NCI-H1092 (cell line): ENCODE measurements at regions not wholly inside any gene's neighbourhood (a gene's known extent, or its start where the extent isn't known, plus 50 kb on each side); places are given as distances from the start of the nearest gene placed in this dataset.
"Not testable (repeated sequence)": the region's sequence is repeated elsewhere in the genome, so short reads cannot be mapped to it uniquely, and the experiment has no call there.

Source experiments
- DNase-seq: peaks from one replicate; lab custom pipeline; 2025; lab: John Stamatoyannopoulos, UW

DNA sequence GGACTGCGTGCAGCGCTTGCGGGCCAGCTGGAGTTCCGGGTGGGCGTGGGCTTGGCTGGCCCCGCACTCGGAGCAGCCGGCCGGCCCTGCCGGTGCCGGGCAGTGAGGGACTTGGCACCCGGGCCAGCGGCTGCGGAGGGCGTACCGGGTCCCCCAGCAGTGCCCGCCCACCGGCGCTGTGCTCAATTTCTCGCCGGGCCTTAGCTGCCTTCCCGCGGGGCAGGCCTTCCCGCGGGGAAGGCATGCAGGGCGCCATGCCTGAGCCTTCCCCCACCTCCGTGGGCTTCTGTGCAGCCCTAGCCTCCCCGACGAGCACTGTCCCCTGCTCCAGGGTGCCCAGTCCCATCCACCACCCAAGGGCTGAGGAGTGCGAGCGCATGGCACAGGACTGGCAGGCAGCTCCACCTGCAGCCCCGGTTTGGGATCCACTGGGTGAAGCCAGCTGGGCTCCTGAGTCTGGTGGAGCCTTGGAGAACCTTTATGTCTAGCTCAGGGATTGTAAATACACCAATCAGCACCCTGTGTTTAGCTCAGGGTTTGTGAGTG is 975.0 kb upstream of the NRXN1 start:
- DNase-seq = not testable (repeated sequence)

DNA sequence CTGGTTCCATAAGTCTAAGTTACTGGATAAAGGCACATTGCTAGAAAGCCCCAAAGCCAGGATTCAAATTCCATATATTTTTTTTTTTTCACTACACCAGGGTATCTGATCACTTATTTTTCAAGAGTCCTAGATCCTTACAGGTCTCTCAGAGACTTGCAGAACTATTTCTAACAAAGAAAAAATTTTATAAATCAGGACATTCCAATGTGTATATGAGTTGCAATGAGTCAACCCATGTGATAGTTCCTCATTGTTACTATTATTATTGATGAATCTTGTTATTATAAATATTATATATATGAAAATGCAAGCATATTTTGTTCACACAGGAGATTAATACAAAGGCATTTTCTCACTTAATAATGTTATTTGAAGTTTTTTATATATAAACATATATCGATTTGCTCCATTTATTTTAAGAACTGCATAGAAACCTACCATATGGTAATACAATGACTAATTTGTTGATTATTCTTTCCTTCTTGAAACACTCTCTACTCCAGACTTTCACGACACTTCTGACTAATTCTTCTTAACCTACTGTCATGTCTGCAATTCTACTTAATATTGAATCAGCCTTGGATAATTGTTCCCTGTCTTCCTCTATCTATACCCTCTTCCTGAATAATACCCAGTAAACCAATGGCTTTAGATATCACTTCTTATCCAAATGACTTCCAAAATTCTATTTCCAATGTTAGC is 968.4 kb upstream of the NRXN1 start:
- no peak for DNase-seq

DNA sequence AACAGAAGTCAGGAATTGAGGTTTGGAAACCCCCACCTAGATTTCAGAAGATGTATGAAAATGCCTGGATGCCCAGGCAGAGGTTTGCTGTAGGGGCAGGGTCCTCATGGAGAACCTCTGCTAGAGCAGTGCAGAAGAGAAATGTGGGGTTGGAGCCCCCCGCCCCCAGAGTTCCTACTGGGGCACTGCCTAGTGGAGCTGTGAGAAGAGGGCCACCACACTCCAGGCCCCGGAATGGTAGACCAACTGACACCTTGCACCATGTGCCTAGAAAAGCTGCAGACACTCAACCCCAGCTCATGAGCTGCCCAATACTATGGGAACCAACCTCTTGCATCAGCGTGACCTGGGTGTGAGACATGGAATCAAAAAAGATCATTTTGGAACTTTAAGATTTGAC is 967.0 kb upstream of the NRXN1 start:
- no peak for DNase-seq

DNA sequence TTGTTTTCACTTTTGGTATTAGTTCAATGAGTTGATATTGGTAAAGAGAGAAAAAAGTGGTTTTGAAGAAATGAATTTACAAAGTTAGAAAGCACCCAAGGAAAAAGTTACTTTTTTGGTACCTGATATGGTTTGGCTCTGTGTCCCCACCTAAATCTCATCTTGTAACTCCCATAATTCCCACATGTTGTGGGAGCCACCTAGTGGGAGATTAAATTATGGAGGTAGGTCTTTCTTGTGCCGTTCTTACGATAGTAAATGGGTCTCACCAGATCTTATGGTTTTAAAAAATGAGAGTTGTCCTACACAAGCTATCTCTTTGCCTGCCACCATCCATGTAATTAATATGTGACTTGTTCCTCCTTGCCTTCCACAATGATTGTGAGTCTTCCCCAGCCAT is 965.6 kb upstream of the NRXN1 start:
- DNase-seq = no peak

DNA sequence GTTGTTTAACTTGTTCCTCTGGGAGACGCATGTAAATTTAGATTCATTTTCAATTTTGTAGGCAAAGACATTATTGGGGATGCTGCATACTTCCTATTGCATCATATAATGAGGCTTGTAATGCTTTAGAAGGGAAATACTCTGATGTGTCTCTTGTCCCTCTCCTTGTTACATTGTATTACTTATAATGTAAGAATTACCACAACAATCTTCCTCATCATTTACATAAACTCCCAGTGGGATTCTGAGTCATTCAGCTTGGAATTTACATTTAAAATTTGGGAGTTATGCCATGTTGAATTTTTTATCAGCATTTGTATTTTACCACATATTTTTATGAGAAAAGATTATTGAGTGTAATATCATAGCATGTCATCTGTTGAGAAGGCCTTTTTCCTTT is 963.4 kb upstream of the NRXN1 start:
- DNase-seq = no peak

DNA sequence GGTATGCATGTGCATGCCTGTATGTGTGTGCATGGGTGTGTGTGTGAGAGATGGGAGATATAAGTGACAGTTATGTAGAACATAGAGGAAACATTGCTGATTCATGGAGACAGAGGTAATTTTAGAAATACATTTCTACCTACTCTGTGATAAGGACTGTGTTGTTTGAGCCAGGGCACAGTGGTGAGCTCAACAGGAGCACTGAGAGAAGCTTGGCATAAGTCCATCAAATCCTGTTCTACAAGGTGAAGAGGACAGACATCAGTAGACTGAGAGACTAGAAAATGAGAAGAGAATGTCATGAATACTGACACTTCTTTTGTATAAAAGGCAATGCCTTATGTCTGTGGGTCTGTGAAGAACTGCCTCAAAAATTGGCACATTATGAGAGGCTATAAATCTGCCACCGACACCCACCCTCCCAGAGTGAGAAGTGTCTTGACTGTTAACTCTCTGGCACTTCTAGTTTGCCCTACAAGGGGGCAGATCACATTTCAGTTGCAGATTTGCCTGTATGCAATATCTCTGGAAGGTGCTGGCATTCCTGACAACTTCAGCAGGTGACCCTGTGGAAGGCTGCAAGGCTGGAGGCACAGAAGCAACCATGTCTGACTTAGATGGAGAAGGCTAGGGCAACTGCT is 962.3 kb upstream of the NRXN1 start:
- no peak for DNase-seq

DNA sequence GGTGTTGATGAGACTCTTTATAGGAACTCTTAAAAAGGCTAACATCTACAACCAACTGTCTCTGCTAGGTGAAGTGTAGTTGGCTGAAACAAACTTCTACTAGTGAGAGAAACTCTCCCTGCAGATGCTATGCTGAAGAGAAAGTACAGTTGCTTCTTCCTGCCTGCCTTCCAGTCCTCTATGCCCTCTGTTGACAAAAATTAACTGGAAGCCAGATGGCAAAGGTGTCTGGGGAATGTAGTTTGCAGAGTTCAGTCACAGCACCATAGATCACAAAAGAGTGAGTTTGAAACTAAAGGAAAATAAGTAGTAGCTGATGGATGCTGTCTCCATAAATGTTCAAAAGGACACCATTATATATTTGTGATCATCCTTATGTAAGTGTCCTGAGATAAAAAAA is 958.8 kb upstream of the NRXN1 start:
- no peak for DNase-seq

DNA sequence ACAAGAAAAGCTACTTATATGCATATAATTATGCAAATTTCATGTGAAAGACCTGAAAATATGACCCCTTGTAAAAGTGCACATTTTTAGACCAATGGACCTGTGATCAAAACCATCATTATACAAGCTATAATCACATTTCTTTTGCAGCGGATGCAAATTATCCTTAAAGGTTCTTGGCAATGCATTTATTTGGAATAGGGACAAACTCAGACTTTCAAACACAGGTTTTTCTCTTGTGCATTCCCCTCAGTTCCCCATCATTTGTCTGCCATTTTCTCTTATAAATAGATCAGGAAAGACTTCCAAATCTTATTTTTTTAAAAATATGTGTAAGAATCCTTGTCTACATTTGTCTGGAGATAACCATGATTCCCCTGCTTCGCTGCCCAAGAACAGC is 954.2 kb upstream of the NRXN1 start:
- no peak for DNase-seq

DNA sequence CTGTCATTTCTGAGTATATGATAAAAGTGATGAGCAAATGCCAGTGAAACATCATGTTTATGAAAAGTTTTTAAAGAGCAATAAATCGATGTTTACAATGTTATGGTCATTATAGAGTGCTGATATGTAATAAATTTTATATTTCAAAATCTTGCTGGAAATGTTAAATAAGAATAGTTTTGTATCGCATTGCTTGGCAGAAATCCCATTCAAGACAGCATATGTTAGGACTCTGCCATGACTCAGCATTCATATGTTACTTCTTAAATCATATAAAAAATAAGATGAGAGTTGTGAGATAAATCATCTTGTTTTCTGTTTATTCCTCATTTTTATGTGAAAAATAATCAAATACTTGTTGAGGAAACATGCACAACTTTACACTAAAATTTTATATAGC is 949.9 kb upstream of the NRXN1 start:
- no peak for DNase-seq

DNA sequence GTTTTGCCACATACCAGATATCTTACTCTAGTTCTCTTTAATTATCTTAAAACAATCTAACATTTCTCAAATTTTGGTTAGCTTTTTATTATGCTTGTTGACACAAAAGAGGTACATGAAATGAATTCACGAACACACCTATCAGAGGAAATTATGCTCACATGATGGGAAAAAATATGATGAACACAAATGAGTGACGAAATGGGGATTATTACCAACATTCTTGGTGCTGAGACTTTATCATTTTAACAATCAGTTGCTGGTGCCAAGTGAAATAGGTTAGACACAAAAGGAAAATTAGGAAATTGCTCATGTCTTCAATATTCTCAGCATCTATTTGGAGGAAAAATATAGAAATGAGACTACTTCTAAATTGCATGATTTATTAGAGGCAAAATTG is 944.7 kb upstream of the NRXN1 start:
- DNase-seq = no peak

DNA sequence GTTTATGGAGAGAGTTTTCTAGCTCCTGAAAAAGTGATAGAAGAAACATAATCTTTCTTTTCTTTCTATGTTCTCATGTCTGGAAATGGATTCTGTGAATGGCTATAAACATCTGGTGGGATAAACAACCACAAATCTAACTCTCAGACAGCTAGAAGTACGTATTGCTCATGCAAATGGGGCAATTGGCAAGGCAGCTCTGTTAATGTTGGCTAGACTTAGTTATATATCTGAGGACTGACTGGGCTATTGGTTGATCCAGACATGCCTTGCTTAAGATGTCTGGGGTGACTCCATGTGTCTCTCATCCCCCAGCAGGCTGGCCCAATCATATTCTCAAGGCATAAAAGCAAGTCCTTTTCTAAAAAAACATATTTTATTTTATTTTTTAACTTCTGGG is 939.2 kb upstream of the NRXN1 start:
- DNase-seq = no peak

DNA sequence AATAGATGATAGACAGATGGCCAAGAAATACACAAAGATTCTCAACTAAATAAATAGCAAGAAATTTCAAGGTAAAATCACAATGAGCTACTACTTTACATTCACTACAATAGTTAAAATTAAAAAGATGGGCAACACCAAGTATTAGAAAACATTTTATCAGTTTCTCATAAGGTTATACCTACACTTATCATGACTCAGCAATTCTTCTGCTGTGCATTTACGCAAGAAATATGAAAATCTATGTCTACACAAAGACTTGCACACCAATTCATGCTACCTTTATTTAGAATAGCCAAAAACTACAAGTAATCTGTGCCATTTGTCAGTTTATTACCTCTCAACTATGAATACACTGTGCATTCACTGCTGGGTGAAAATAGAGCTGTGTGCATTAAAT is 937.4 kb upstream of the NRXN1 start:
- DNase-seq = no peak

DNA sequence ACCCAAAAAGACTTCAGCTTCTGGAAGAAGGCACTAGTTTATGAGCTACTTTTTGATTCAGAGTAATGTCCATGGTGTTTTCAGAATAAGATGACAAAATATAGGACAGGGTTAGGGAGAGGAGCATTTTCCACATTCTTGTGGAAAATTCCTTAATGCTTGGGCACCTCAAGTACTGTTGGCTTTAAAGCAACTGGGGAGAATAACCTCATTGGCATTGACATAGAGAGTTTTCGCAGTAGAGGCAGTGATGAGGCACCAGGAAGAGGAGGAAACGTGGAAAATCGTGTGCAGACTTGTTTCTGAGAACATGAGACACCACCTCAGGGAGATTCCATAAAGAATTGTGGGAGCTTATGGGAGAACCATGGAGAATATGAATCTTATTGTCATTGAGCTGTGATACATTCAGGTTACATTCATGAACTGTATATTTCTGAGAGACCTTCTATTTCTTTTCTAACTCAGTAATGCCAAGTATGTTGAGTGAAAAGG is 929.0 kb upstream of the NRXN1 start:
- no peak for DNase-seq

DNA sequence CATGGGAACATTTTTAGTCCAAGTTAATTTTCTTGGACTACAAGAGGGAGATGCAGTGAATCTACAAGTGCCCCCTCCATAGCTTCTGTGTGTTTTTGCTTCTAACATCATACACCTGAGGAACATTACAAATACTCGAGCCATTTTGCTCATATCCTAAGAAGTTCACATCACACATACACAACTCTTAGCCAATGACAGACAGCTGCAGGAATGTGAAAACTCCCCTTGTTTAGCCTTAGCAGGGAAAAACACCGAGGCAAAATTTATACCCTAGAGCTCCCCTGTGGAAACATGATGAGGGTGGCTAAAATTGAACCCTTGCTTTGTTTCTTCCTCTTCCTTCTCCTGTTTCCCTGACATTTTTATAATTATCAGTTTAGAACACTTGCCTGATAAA is 928.3 kb upstream of the NRXN1 start:
- no peak for DNase-seq

DNA sequence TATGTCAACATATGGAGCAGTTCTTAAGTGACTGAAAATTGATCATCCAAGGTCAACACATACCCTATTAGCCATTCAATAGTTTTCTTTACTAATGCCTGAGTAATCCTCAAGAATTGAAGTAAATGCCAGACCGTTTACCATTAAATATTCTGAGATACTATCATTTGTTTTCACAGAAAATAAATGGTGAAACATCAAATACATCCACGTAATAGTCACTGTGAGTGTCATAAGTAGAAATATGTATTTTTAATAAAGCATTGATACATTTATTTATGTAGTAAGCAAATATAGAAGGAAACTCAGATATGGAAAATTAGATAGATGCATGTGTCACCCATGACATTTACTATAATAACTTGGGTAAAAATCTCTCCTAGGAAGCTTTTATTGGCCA is 927.8 kb upstream of the NRXN1 start:
- DNase-seq = no peak

DNA sequence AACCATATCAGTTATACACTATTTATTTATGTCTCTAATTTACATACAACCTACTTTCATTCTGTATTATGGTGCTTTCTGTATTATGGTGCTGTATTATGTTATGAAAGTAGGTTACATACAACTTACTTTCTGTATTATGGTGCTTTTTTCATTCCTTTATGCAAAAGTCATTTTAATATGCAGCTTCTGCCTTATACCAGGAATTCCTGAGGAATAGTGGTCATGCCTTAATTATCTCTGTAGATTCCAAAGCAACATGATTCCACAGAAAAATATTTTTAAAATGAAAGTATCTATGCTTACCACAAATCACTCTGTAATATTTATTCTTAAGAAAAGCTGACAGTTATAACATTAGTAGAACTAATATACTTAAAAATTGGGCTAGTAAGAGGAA is 922.0 kb upstream of the NRXN1 start:
- DNase-seq = no peak

DNA sequence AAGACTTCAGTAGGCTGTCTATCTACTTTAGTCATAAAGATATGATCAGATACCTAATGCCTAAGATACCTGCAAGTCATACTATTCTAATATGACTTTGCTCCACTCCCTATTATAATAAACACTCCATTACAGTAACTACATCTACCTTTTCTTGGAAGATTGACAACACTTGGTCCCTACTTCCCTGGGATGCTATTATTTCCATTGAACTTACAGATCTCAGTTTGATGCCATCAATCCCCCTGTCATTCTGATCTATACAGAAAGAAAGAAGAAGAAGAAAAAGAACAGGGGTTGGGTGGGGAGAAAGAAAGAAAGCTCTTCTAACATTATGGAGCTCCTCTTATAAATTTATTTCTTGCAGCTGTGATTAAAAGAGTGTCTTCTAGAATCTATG is 889.1 kb upstream of the NRXN1 start:
- no peak for DNase-seq

DNA sequence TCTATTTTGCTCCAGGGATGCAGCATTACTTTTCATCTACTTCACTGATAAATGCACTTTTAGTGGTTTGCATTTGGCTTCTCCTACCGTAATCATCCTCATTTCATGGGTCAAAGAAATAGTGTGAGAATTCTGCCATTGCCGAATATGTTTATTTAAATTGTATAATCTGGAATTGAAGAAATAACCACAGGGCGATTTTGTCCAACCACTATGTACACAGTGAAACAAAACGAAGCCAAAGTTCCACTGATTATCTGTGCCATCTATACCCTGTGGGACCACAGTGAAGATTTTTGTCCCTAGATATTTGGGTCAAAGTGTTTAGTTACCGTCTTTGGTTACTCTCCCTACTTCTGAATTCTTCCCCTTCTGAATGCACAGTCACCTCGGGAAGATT is 888.6 kb upstream of the NRXN1 start:
- no peak for DNase-seq

DNA sequence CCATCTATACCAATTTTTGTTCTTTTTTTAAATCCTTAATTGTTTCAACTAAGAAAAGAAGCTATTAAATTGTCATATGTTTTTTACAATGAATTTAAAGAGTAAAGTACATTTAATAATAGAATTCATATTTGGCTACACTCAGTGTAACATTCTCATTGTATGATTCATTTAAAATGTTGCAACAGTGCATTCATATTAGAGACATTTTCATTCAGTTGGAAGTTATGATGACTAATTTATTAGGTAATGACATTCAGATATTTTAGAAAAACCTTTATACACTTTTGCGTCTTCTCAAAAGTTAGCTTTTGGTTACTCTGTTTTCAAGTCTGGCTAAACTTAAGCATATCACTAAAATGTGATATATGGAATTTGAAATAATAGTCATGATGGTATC is 887.5 kb upstream of the NRXN1 start:
- no peak for DNase-seq

DNA sequence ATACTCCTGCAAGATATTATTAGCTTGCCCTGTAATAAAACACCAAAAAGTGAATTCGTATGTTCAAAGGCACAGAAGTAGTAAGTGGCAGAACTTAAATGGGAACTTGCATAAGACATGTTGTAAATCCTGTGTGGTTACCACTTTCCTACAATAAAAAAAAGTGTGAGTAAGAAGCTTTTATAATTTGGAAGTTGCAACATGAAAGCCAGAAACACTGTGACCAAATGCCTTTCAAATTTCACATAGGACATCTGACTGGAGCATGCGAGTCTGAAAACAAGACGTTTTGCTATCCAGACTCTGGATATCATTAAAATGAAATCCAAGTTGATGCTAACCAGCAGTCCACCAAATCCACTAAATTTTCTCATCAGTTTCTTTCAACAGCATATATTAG is 886.2 kb upstream of the NRXN1 start:
- DNase-seq = no peak

DNA sequence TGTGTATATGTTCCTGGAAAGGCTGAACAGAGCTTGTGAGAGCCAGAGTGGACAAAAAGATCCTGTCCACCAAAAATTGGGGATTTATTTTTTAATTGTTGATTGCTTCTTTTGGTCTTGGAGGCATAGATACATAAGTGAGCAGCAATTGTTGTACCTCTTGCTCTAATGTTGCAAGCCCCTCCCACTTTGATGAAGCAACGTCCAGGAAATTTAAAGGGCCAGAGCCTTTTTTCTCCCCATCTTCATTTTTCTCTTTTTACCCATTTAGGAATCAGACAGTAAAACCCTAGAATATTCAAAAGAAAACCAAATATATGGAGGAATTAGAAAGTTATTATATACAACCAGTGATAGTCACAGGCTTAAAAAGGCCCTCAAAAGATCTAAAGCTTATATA is 871.8 kb upstream of the NRXN1 start:
- no peak for DNase-seq

DNA sequence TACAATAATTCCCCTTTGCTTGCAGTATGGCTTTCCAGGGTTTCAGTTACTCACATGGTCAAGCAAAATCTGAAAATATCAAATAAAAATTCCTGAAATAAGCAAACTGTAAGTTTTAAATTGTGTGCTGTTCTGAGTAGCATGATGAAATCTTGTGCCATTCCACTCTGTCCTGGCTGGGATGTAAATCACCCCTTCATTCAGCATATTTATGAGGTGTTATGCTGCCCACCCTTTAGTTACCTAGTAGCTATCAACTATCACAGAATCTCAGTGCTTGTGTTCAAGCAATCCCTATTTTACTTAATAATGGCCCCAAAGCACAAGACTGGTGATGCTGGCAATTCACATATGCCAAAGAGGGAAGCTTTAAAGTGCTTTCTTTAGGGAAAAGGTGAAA is 867.7 kb upstream of the NRXN1 start:
- no peak for DNase-seq

DNA sequence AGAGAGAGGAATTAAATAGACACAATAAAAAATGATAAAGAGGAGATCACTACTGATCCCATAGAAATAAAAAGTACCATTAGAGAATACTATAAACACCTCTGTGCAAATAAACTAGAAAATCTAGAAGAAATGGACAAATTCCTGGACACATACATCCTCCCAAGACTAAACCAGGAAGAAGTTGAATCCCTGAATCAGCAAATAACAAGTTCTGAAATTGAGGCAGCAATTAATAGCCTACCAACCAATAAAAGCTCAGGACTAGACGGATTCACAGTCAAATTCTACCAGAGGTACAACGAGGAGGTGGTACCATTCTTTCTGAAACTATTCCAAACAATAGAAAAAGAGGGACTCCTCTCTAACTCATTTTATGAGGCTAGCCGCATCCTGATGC is 862.7 kb upstream of the NRXN1 start:
- DNase-seq = not testable (repeated sequence)

DNA sequence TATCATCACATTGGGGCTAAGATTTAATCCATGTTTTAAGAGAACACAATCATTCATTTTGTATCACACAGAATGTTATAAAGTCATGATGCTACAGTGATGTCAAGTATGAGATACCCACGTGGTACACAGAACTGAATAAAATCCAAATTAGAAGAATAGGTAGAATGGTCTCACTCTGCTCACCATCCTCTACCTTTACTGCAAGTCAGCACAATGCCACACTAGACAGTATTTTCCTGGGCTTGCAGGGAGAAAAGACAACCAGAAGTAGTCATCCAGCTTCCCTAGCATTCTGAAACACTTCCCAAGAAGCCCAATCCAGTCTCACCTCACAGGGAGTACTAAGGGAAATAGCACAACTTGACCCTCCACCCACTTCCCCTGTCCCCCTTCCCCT is 856.2 kb upstream of the NRXN1 start:
- DNase-seq = no peak
